ENCODE measurements at regions not wholly inside any gene's neighbourhood (a gene's known extent, or its start where the extent isn't known, plus 50 kb on each side); places are given as distances from the start of the nearest gene placed in this dataset.

- DNase-seq (ENCODE audit: low read depth, low spot score), result no peak
- in situ Hi-C loops (cut with HindIII; ENCODE audit: low pct_unique_long_range_greater_than_20kb, low sequenced_read_pairs), result no loop called here
These were observed 56.0 kb upstream of the LHX1 start for GRCh38 chr17:36881323-36881722.

- in situ Hi-C loops (cut with HindIII; ENCODE audit: low pct_unique_long_range_greater_than_20kb, low sequenced_read_pairs), result no loop called here
- DNase-seq (ENCODE audit: low read depth, low spot score), result no peak
These were observed 52.7 kb upstream of the LHX1 start for GRCh38 chr17:36884495-36885152.

GRCh38 chr17:36885153-36885735 lies 52.0 kb upstream of the LHX1 start:
- DNase-seq (ENCODE audit: low read depth, low spot score), result no peak
- in situ Hi-C loops (cut with HindIII; ENCODE audit: low pct_unique_long_range_greater_than_20kb, low sequenced_read_pairs), result no loop called here

DNA sequence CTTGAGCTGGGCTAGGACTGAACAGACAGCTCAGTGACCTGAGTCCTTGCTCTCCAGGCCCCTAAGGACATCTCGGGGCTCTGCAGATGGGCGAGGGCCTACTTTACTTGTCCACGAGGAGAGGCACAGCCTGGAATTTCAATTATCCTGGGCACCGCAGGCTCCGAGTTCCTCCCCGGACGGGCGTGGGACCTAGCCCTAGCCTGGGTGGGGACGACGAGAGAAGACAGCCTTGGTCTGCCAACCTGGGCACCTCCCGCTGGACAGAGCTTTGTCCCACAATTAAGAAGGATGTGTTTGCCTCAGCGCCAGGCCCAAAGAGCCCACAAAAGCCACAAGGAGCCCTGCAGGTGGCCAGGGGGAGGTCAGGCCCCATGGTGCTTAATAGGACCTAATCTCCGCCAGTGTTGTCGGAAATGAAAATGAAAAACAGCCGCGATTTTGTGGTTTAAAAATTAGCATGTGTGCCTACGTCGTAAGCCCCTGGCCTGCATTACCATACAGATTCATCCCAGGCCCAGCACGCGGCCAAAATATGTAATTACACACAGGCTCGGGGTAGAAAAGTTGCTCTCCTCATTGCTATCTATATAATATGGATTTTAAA lies 51.4 kb upstream of the LHX1 start:
- DNase-seq (ENCODE audit: low read depth, low spot score), result no peak
- in situ Hi-C loops (cut with HindIII; ENCODE audit: low pct_unique_long_range_greater_than_20kb, low sequenced_read_pairs), result no loop called here

Data from SK-MEL-5 (cell line).